DMS53 treated with DMSO at 0.1 percent for 48 hours (cell line): ENCODE measurements at regions not wholly inside any gene's neighbourhood (a gene's known extent, or its start where the extent isn't known, plus 50 kb on each side); places are given as distances from the start of the nearest gene placed in this dataset.
A peak's percentile ranks its signal among the peaks of the same experiment; 100 is the strongest.

Experiments used
- DNase-seq: peaks from one replicate; lab custom pipeline; 2025; ENCODE audit not compliant: unreplicated experiment; lab: John Stamatoyannopoulos, UW

DNA sequence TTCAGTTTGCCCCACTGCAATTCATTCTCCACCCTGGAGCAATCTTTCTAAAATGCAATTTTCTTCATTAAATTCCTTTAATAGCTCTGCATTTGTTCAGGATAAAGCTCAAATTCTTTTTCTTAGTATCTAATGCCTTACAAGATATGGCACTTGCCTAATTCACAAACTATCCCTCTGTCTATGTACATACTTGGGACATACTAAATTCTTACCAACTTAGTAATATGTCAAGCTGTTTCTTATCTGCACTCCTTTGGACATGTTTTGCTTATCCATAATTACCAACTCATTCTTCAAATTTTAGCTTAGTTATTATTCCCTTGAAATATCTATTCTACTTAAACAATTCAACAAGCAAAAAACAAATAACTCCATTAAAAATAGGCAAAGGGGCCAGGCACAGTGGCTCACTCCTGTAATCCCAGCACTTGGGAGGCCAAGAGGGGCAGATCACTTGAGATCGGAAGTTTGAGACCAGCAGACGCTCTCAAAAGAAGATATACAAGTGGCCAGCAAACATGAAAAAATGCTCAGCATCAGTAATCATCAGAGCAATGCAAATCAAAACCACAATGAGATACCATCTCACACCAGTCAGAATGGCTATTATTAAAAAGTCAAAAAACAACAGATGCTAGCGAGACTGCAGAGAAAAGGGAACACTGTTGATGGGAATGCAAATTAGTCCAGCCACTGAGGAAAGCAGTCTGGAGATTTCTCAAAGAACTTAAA lies 96.9 kb downstream of the FAM76B start:
- no peak for DNase-seq

DNA sequence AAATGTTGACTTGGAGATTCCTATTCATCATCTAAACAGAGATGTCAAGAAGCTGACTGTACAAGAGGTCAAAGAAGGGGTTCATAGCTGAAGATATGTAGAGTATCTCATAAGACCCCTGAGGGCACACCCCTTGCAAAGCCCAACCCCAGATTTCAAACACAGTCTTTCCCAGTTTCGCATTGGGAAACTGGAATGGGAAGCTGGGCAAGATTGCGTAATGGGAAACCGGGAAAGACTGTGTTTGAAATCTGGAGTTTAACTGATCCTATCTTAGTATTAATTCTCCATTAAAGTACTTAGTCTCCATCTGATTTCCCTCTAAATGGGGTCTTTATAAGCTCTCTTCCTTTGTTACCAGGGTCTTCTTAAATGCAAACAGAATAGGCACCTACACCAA lies 99.5 kb downstream of the FAM76B start:
- DNase-seq, result no peak

- DNase-seq, result no peak
Observed at GRCh38 chr11:95688501-95689222, 100.9 kb downstream of the FAM76B start.

DNA sequence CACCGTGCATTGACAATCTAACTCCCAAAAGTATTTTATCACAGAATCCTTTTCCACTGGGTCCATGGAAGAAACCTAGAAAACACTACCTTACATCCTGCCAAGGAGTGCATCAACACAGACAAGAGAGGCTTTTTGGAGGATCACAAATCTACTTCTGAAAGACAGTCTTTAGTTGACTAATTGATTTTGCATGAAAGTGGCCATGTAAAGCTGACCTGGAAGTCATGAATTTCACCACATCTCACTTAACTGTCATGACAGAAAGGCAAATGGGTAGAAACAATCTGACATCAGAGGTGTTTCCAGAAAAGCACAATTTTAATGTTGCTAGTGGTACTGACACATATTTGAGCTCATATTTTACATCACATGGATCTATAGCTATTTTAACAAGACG lies 101.6 kb downstream of the FAM76B start:
- no peak for DNase-seq

DNA sequence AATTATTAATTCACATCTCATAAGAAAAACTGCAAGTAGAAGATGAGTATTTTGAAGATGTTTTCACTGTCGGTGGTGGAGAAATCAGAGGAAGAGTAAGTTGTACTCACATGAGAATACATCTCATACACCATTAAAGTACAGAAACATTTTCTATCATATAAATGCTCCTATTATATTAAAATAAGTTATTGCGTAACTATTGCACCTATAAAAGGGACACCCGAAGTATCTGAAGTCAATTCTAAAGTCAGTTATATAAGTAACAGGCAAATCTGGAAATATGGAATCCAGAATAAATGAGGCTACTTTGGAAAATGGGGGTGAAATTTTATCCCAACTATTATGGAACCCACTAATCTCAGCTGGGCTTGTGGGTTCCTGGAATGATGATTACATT lies 103.3 kb downstream of the FAM76B start:
- DNase-seq, result no peak

- DNase-seq, result no peak
Observed at GRCh38 chr11:95684701-95685100, 104.9 kb downstream of the FAM76B start.

- DNase-seq, result no peak
Observed at GRCh38 chr11:95684170-95684569, 105.4 kb downstream of the FAM76B start.

- DNase-seq, result no peak
Observed at GRCh38 chr11:95682552-95682951, 107.0 kb downstream of the FAM76B start.

GRCh38 chr11:95680169-95680929 lies 109.2 kb downstream of the FAM76B start:
- peak; percentile 8 for DNase-seq

- DNase-seq, result no peak
Observed at GRCh38 chr11:95678988-95679387, 110.6 kb downstream of the FAM76B start.

- no peak for DNase-seq
Observed at GRCh38 chr11:95676308-95676707, 113.3 kb downstream of the FAM76B start.

- DNase-seq, result no peak
Observed at GRCh38 chr11:95675585-95675984, 114.0 kb downstream of the FAM76B start.

DNA sequence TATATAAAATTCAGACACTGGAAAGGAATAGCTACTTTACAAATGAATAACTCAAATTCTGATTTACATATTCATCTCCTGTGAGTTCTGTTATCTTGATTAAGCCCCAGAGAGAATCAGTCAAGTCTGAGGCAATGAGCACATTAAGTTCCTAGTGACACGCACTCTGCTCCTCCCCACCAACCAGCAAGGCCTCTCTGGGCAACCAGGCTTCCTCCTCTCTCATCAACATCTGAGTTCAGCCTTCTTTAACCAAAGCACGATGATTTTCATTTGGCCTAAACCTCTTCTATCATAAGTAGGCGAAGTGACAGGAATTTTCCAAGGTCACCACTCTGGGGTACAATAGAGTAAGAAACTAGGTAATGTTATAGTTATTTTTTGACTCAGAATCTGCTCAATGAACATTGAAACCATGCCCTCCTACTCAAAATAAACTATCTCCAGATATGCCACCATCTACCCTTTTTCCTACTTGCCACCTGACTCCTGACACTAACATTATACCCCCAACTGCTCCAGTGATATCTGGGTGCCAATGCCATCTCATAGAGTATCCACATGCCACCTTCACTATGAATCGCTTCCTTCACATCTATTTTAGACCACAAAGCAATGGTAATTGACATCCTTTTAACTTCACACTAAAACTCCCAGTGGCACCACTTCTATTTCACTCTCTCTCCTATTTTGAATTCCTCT lies 114.8 kb downstream of the FAM76B start:
- DNase-seq, result no peak

DNA sequence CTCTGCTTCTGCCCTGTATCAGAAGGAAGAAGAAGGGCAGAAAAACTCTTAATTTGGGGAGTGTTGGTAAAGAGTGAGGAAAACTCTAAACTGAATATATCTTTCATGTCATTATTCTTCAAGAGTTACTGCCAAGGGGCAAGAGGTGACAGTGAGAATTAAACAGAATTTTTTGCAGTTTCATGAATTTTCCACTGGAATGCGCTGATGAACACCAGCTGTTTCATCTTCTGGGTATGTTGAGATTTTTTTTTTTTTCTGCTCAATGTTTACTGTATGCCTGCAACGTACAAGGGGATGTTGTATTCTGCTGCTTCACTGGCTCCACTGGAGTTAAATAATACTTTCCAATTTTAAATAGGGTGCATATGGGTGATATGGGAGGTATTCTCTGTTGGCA lies 117.8 kb downstream of the FAM76B start:
- no peak for DNase-seq

DNA sequence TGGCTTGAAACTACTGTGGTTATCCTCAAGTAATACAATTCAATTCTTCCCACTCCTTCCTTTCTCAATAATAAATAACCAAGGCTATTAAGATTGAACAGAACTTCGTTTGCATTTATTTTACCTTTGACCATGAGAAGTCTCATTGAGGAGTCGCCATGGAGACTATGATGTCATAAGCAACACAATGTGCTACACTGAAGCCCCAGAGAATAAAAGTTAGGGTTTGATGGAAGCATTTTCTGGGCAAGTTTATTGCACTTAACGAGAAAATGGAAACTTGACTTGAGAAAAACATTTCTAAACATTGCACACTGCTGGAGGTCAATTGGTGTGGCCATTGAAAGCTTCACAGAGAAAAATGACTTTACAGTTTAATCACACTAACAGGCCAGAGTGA lies 121.5 kb downstream of the FAM76B start:
- no peak for DNase-seq

- no peak for DNase-seq
Observed at GRCh38 chr11:95661162-95661561, 128.4 kb downstream of the FAM76B start.

- no peak for DNase-seq
Observed at GRCh38 chr11:95660038-95660437, 129.5 kb downstream of the FAM76B start.

GRCh38 chr11:95659088-95659487 lies 130.5 kb downstream of the FAM76B start:
- no peak for DNase-seq

DNA sequence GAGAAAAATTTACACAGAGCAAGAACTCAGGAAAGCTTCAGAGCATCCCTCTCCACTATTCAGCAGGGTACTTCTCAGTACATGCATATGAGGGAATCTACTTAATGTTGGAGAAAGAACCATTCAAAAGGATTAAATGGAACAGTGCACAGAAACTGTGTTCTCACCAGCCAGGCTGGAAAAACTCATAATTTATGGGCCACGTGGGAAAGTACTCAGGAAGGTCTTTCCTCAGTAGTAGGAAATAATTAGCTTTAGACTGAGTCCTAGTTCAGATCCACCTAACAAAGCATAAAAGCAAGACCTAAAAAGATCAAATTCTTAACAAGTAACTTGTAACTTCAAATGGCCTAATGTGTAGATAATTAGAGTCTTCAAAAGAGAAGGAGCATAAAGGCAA lies 134.0 kb downstream of the FAM76B start:
- no peak for DNase-seq

DNA sequence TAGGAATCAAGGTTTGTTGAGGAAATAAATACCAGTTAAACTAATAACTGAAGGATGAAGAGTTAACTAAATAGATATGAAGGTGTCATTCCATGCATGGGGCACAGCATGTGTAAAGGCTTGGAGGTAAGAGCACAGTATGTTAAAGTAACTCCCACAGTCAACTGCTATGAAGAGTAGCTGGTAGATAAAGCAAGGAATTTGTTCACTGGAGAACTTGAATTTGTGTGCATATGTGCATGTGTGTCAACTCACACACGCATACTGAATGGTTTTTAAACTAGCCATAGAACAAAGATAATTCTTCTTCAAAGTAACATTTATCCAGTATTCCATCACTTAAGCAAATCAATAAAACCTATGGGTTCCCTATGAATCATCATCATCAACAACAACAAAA lies 135.9 kb downstream of the FAM76B start:
- no peak for DNase-seq

DNA sequence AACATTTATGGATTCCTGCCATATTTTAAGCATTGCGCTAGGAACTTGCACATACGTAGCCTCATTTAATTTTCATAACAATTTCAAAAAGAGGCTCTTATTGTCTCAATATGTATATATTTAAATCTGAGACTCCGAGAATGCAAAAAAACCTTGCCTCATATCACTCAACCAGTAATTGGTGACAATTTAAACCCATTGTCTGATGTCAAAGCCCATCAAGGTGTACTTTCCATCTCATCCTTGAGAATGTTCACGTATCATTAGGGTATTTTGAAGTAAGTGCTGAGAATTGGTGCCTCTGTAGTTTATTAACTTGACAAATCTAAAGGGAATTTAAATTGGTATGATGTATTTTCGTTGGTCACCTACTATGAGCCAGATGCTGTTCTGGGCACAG lies 136.5 kb downstream of the FAM76B start:
- DNase-seq, result no peak
